Effector memory CD8-positive, alpha-beta T cell (primary cell): ENCODE measurements at regions not wholly inside any gene's neighbourhood (a gene's known extent, or its start where the extent isn't known, plus 50 kb on each side); places are given as distances from the start of the nearest gene placed in this dataset.

Experiments used
- ATAC-seq: fragments of 150-1000 bp; cut with Tn5 transposase; replicated peaks from 2 replicates; pipeline ENCODE4 v1.10.0; 2021; ENCODE audit warnings: mild to moderate bottlenecking, moderate library complexity
- DNase-seq, 3 experiments: peaks; one replicate each; pipeline ENCODE4 v3.0.0; 2021
- H3K27ac Mint-ChIP-seq, 2 donors: one replicate each; pipeline ENCODE4 v1.8.0; 2022; ENCODE audit warnings: mild to moderate bottlenecking in 2 of 2, mixed read lengths in 2 of 2, moderate library complexity in 2 of 2
- H3K27me3 Mint-ChIP-seq, 2 donors: one replicate each; pipeline ENCODE4 v1.8.0; 2022; ENCODE audit warnings: mixed read lengths in 2 of 2
- H3K36me3 Mint-ChIP-seq: one replicate; pipeline ENCODE4 v1.8.0; 2022; ENCODE audit warnings: mild to moderate bottlenecking, moderate library complexity, mixed read lengths; ENCODE audit not compliant: insufficient read depth
- H3K4me1 Mint-ChIP-seq, 2 donors: one replicate each; pipeline ENCODE4 v1.8.0; 2022; ENCODE audit warnings: low read depth in 2 of 2, mixed read lengths in 2 of 2
- H3K4me3 Mint-ChIP-seq, 2 donors: one replicate each; pipeline ENCODE4 v1.8.0; 2022; ENCODE audit warnings: mild to moderate bottlenecking in 2 of 2, mixed read lengths in 2 of 2, moderate library complexity in 2 of 2
- H3K9me3 Mint-ChIP-seq, 2 donors: one replicate each; pipeline ENCODE4 v1.8.0; 2022; ENCODE audit warnings: mixed read lengths in 2 of 2

- DNase-seq (no peak), ATAC-seq (no peak)
- Mint-ChIP-seq H3K36me3 (no peaks in the 10 kb centered on the region), H3K4me3 (no peak overlapping the region), H3K27me3 (peaks cover 12 to 42% of the 10 kb centered on the region in 2 donors), H3K4me1 (peaks cover 0 to 2% of the 10 kb centered on the region in 2 donors), H3K9me3 (no peaks in the 10 kb centered on the region), H3K27ac (no peak overlapping the region)
These were observed 277.2 kb downstream of the TEX29 start for GRCh38 chr13:111597618-111598017.

- peaks cover 0 to 2% of the 10 kb centered on the region in 2 donors for H3K4me1 Mint-ChIP-seq
These were observed 278.3 kb downstream of the TEX29 start for GRCh38 chr13:111598747-111599146.

GRCh38 chr13:111599791-111600190 lies 279.3 kb downstream of the TEX29 start:
- Mint-ChIP-seq H3K36me3 (no peaks in the 10 kb centered on the region), H3K4me1 (peaks cover 0 to 2% of the 10 kb centered on the region in 2 donors), H3K27me3 (peaks cover 12 to 42% of the 10 kb centered on the region in 2 donors), H3K4me3 (no peak overlapping the region), H3K27ac (no peak overlapping the region), H3K9me3 (no peaks in the 10 kb centered on the region)
- DNase-seq (no peak), ATAC-seq (no peak)

More at GRCh38 chr13:111598747-111599146, 278.3 kb downstream of the TEX29 start:
- ATAC-seq (no peak), DNase-seq (no peak)
- no peaks in the 10 kb centered on the region for H3K9me3 Mint-ChIP-seq
- no peak overlapping the region for H3K4me3 Mint-ChIP-seq
- H3K27ac Mint-ChIP-seq = no peak overlapping the region
- H3K36me3 Mint-ChIP-seq = no peaks in the 10 kb centered on the region
- H3K27me3 Mint-ChIP-seq = peaks cover 12 to 42% of the 10 kb centered on the region in 2 donors

- no peak for ATAC-seq
- H3K9me3 Mint-ChIP-seq = peaks cover 0 to 2% of the 10 kb centered on the region in 2 donors
- H3K27me3 Mint-ChIP-seq = peaks cover 10 to 26% of the 10 kb centered on the region in 2 donors
- no peak overlapping the region for H3K4me3 Mint-ChIP-seq
- H3K4me1 Mint-ChIP-seq = peaks cover 0 to 2% of the 10 kb centered on the region in 2 donors
- no peaks in the 10 kb centered on the region for H3K36me3 Mint-ChIP-seq
- H3K27ac Mint-ChIP-seq = no peak overlapping the region
- DNase-seq = no peak
These were observed 282.4 kb downstream of the TEX29 start for GRCh38 chr13:111602874-111603273.

GRCh38 chr13:111604097-111604496 lies 283.7 kb downstream of the TEX29 start:
- ATAC-seq (no peak), DNase-seq (no peak)
- H3K4me3 Mint-ChIP-seq = no peak overlapping the region

GRCh38 chr13:111608556-111608955 lies 288.1 kb downstream of the TEX29 start:
- H3K36me3 Mint-ChIP-seq = no peaks in the 10 kb centered on the region
- ATAC-seq = no peak

More at GRCh38 chr13:111604097-111604496, 283.7 kb downstream of the TEX29 start:
- H3K9me3 Mint-ChIP-seq = peaks cover 0 to 2% of the 10 kb centered on the region in 2 donors
- peaks cover 0 to 2% of the 10 kb centered on the region in 2 donors for H3K4me1 Mint-ChIP-seq
- no peaks in the 10 kb centered on the region for H3K36me3 Mint-ChIP-seq
- H3K27me3 Mint-ChIP-seq = peaks cover 7 to 14% of the 10 kb centered on the region in 2 donors
- H3K27ac Mint-ChIP-seq = no peak overlapping the region

GRCh38 chr13:111609631-111610030 lies 289.2 kb downstream of the TEX29 start:
- no peak for DNase-seq
- Mint-ChIP-seq H3K4me3 (no peak overlapping the region), H3K4me1 (no peaks in the 10 kb centered on the region), H3K9me3 (peaks cover 0 to 2% of the 10 kb centered on the region in 2 donors), H3K27me3 (peaks cover 7 to 15% of the 10 kb centered on the region in 2 donors), H3K36me3 (no peaks in the 10 kb centered on the region), H3K27ac (no peak overlapping the region)
- no peak for ATAC-seq

More at GRCh38 chr13:111608556-111608955, 288.1 kb downstream of the TEX29 start:
- Mint-ChIP-seq H3K27ac (no peak overlapping the region), H3K9me3 (peaks cover 0 to 2% of the 10 kb centered on the region in 2 donors), H3K4me3 (no peak overlapping the region), H3K27me3 (peaks cover 7 to 15% of the 10 kb centered on the region in 2 donors), H3K4me1 (no peaks in the 10 kb centered on the region)
- DNase-seq = no peak

- no peak overlapping the region for H3K27ac Mint-ChIP-seq
- no peak overlapping the region for H3K4me3 Mint-ChIP-seq
- DNase-seq (no peak), ATAC-seq (no peak)
- H3K4me1 Mint-ChIP-seq = no peaks in the 10 kb centered on the region
- H3K27me3 Mint-ChIP-seq = peaks cover 7 to 15% of the 10 kb centered on the region in 2 donors
- no peaks in the 10 kb centered on the region for H3K36me3 Mint-ChIP-seq
- H3K9me3 Mint-ChIP-seq = peaks cover 0 to 2% of the 10 kb centered on the region in 2 donors
These were observed 289.6 kb downstream of the TEX29 start for GRCh38 chr13:111610081-111610480.

- peaks cover 7 to 15% of the 10 kb centered on the region in 2 donors for H3K27me3 Mint-ChIP-seq
- ATAC-seq = no peak
- no peak overlapping the region for H3K27ac Mint-ChIP-seq
- H3K9me3 Mint-ChIP-seq = peaks cover 0 to 2% of the 10 kb centered on the region in 2 donors
- H3K4me1 Mint-ChIP-seq = no peaks in the 10 kb centered on the region
- no peak for DNase-seq
- no peak overlapping the region for H3K4me3 Mint-ChIP-seq
- peaks cover 1% of the 10 kb centered on the region for H3K36me3 Mint-ChIP-seq
These were observed 290.4 kb downstream of the TEX29 start for GRCh38 chr13:111610879-111611278.

- H3K36me3 Mint-ChIP-seq = peaks cover 2% of the 10 kb centered on the region
- no peak overlapping the region for H3K4me3 Mint-ChIP-seq
- ATAC-seq (no peak), DNase-seq (no peak)
- no peak overlapping the region for H3K27ac Mint-ChIP-seq
- no peaks in the 10 kb centered on the region for H3K4me1 Mint-ChIP-seq
- H3K9me3 Mint-ChIP-seq = peaks cover 0 to 1% of the 10 kb centered on the region in 2 donors
- H3K27me3 Mint-ChIP-seq = peaks cover 7 to 15% of the 10 kb centered on the region in 2 donors
These were observed 291.2 kb downstream of the TEX29 start for GRCh38 chr13:111611651-111612050.

- Mint-ChIP-seq H3K4me3 (no peak overlapping the region), H3K4me1 (no peaks in the 10 kb centered on the region), H3K9me3 (no peaks in the 10 kb centered on the region), H3K27ac (no peak overlapping the region), H3K27me3 (peaks cover 7 to 15% of the 10 kb centered on the region in 2 donors), H3K36me3 (peaks cover 2% of the 10 kb centered on the region)
- no peak for DNase-seq
- no peak for ATAC-seq
These were observed 292.4 kb downstream of the TEX29 start for GRCh38 chr13:111612886-111613285.

GRCh38 chr13:111614009-111614408 lies 293.6 kb downstream of the TEX29 start:
- Mint-ChIP-seq H3K9me3 (no peaks in the 10 kb centered on the region), H3K4me1 (no peaks in the 10 kb centered on the region), H3K36me3 (peaks cover 2% of the 10 kb centered on the region), H3K27me3 (peaks cover 12 to 15% of the 10 kb centered on the region in 2 donors), H3K4me3 (no peak overlapping the region), H3K27ac (no peak overlapping the region)
- no peak for ATAC-seq
- no peak for DNase-seq

- ATAC-seq = no peak
- Mint-ChIP-seq H3K4me3 (no peak overlapping the region), H3K36me3 (peaks cover 2% of the 10 kb centered on the region), H3K27ac (no peak overlapping the region), H3K4me1 (no peaks in the 10 kb centered on the region), H3K9me3 (no peaks in the 10 kb centered on the region), H3K27me3 (peaks cover 12 to 15% of the 10 kb centered on the region in 2 donors)
- no peak for DNase-seq
These were observed 294.2 kb downstream of the TEX29 start for GRCh38 chr13:111614613-111615012.

- DNase-seq (no peak), ATAC-seq (no peak)
- peaks cover 0 to 5% of the 10 kb centered on the region in 2 donors for H3K27me3 Mint-ChIP-seq
- H3K27ac Mint-ChIP-seq = no peak overlapping the region
- H3K4me3 Mint-ChIP-seq = no peak overlapping the region
- H3K4me1 Mint-ChIP-seq = no peaks in the 10 kb centered on the region
- H3K36me3 Mint-ChIP-seq = peaks cover 2% of the 10 kb centered on the region
- H3K9me3 Mint-ChIP-seq = no peaks in the 10 kb centered on the region
These were observed 295.8 kb downstream of the TEX29 start for GRCh38 chr13:111616203-111616602.
